Neural progenitor cell (in vitro differentiated cells): ENCODE measurements at regions not wholly inside any gene's neighbourhood (a gene's known extent, or its start where the extent isn't known, plus 50 kb on each side); places are given as distances from the start of the nearest gene placed in this dataset.
"Not testable (repeated sequence)": the region's sequence is repeated elsewhere in the genome, so short reads cannot be mapped to it uniquely, and the experiment has no call there.

Experiments used
- CTCF ChIP-seq: fragments of 200-600 bp; sonication (generic); IDR thresholded peaks from 2 replicates; pipeline ENCODE4 v1.5.1; 2017; ENCODE audit warnings: antibody characterized with exemption, mild to moderate bottlenecking
- EZH2 ChIP-seq: fragments of 200-600 bp; sonication (generic); IDR thresholded peaks from 2 replicates; pipeline ENCODE4 v1.6.1; 2017; ENCODE audit warnings: antibody characterized with exemption, mild to moderate bottlenecking, moderate library complexity
- EZH2phosphoT487 ChIP-seq: fragments of 200-600 bp; sonication (generic); IDR thresholded peaks from 2 replicates; pipeline ENCODE4 v1.6.1; 2017; ENCODE audit warnings: antibody characterized with exemption

- not testable (repeated sequence) for TF ChIP-seq CTCF, EZH2phosphoT487, EZH2
Measured at GRCh38 chr7:76131887-76132286, 69.8 kb upstream of the SRRM3 start.
